ENCODE measurements at regions not wholly inside any gene's neighbourhood (a gene's known extent, or its start where the extent isn't known, plus 50 kb on each side); places are given as distances from the start of the nearest gene placed in this dataset.
A peak's percentile ranks its signal among the peaks of the same experiment; 100 is the strongest.

GRCh38 chr5:124806026-124806372, 59.6 kb upstream of the ZNF608 start:
- peaks cover 60% of the 10 kb centered on the region for H3K4me1 Mint-ChIP-seq
- no peak overlapping the region for H3K27ac Mint-ChIP-seq (ENCODE audit: unreplicated experiment)
- no peak for DNase-seq (ENCODE audit: low read depth, low spot score)
- no peaks in the 10 kb centered on the region for H3K36me3 Mint-ChIP-seq (ENCODE audit: low read depth)
- H3K4me3 Mint-ChIP-seq = no peak overlapping the region
- H3K27me3 Mint-ChIP-seq (ENCODE audit: low read depth) = no peaks in the 10 kb centered on the region
- TF ChIP-seq, protein P1, sequence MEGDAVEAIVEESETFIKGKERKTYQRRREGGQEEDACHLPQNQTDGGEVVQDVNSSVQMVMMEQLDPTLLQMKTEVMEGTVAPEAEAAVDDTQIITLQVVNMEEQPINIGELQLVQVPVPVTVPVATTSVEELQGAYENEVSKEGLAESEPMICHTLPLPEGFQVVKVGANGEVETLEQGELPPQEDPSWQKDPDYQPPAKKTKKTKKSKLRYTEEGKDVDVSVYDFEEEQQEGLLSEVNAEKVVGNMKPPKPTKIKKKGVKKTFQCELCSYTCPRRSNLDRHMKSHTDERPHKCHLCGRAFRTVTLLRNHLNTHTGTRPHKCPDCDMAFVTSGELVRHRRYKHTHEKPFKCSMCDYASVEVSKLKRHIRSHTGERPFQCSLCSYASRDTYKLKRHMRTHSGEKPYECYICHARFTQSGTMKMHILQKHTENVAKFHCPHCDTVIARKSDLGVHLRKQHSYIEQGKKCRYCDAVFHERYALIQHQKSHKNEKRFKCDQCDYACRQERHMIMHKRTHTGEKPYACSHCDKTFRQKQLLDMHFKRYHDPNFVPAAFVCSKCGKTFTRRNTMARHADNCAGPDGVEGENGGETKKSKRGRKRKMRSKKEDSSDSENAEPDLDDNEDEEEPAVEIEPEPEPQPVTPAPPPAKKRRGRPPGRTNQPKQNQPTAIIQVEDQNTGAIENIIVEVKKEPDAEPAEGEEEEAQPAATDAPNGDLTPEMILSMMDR (conservative IDR thresholded peaks at IDR 0.05) = no peak
- H3K9me3 Mint-ChIP-seq = no peaks in the 10 kb centered on the region

GRCh38 chr5:124806373-124807077, 60.1 kb upstream of the ZNF608 start:
- H3K27ac Mint-ChIP-seq (ENCODE audit: unreplicated experiment) = no peak overlapping the region
- H3K27me3 Mint-ChIP-seq (ENCODE audit: low read depth) = no peaks in the 10 kb centered on the region
- H3K36me3 Mint-ChIP-seq (ENCODE audit: low read depth) = no peaks in the 10 kb centered on the region
- peak; percentile 45 for DNase-seq (ENCODE audit: low read depth, low spot score)
- TF ChIP-seq, protein P1 (conservative IDR thresholded peaks at IDR 0.05) = no peak
- peaks cover 60% of the 10 kb centered on the region for H3K4me1 Mint-ChIP-seq
- H3K9me3 Mint-ChIP-seq = no peaks in the 10 kb centered on the region
- H3K4me3 Mint-ChIP-seq = no peak overlapping the region

DNA sequence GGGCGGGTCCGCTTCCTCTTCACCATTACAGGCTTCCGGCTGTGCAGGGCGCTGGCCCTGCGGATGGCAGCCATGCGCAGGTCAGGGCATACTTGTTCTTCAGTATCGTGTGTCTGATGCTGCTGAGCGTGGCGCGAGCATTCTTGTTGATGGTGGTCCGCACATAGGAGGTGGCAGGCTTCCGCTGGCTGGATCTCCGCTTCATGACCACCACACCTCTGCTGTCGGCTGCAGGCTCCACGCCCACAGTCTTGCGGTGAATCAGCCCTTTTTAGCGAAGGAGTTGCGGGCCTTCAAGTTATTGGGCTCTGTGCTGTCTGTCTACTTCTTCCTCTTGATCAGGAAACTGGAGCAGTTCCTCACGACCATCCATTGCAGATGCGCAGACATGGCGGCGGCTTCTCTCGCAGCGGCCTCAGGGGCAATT, 62.4 kb upstream of the ZNF608 start:
- Mint-ChIP-seq H3K9me3 (no peaks in the 10 kb centered on the region), H3K4me1 (peaks cover 46% of the 10 kb centered on the region), H3K27ac (ENCODE audit: unreplicated experiment) (no peak overlapping the region), H3K36me3 (ENCODE audit: low read depth) (no peaks in the 10 kb centered on the region), H3K4me3 (no peak overlapping the region), H3K27me3 (ENCODE audit: low read depth) (no peaks in the 10 kb centered on the region)
- TF ChIP-seq, protein P1 (conservative IDR thresholded peaks at IDR 0.05) = no peak
- DNase-seq (ENCODE audit: low read depth, low spot score) = no peak

DNA sequence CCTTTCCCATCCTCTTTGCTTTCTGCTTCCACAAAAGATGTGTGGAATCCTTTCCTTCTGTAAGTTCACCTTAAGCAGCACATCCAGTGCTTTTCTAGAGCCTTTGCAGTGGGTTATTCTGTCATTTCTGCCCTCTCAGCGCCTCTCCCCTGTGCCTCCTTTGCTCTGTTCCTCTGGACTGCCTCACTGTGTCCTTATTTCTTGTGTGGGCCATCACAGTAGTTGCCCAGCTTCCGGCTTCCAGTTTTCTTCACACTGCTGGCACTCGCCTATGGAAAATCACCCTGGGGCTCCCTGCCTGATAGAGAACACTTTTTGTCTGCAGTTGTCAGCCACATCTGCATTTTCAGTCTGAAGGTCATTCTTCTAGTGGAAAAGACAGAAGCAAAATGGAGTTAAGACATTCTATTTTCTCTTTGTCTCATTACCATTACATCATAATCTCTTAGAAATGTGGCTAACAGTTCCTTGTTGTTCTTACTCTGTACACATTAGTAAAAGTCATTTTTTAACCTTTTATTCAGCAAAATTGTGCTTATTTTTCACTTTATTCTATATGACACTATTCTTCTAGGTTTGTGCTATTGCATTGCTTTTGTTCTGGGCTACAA, 64.1 kb upstream of the ZNF608 start:
- TF ChIP-seq, protein P1 (conservative IDR thresholded peaks at IDR 0.05) = no peak
- DNase-seq (ENCODE audit: low read depth, low spot score) = no peak
- Mint-ChIP-seq H3K9me3 (no peaks in the 10 kb centered on the region), H3K36me3 (ENCODE audit: low read depth) (no peaks in the 10 kb centered on the region), H3K4me1 (peaks cover 31% of the 10 kb centered on the region), H3K27me3 (ENCODE audit: low read depth) (no peaks in the 10 kb centered on the region), H3K27ac (ENCODE audit: unreplicated experiment) (peak overlapping the region; percentile 69), H3K4me3 (peak overlapping the region; percentile 5)

DNA sequence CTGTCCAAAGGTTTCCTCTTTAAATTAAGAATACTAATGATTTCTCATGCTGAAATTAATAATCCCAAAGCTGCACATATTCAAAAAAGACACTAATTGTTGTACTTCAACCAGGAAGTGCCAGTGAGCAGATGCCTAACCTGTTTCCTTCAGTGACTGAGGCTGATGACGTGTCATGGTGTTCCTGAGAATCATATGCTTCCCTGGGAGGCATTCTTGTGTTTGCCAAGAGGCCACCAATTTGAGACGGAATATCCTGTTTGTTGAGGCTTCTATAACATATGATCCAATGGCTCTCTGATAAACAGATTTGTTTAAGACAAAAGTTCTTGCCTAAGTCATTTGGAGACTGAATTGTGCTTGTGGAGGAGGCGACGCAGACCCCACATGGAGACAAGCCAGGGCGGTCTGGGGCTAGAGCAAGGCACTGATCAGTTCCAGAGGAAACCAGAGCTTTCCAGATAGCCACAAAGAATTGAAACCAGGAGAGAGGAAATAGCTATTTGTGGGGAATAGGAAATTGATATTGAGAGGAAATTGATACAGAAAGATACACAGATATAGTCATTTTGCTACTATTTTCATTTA, 66.4 kb upstream of the ZNF608 start:
- Mint-ChIP-seq H3K27me3 (ENCODE audit: low read depth) (no peaks in the 10 kb centered on the region), H3K4me3 (no peak overlapping the region), H3K4me1 (peaks cover 35% of the 10 kb centered on the region), H3K27ac (ENCODE audit: unreplicated experiment) (no peak overlapping the region), H3K36me3 (ENCODE audit: low read depth) (no peaks in the 10 kb centered on the region), H3K9me3 (no peaks in the 10 kb centered on the region)
- TF ChIP-seq, protein P1 (conservative IDR thresholded peaks at IDR 0.05) = no peak
- DNase-seq (ENCODE audit: low read depth, low spot score) = no peak

Measured in neural crest cell (in vitro differentiated cells).